ENCODE measurements at regions not wholly inside any gene's neighbourhood (a gene's known extent, or its start where the extent isn't known, plus 50 kb on each side); places are given as distances from the start of the nearest gene placed in this dataset.

DNA sequence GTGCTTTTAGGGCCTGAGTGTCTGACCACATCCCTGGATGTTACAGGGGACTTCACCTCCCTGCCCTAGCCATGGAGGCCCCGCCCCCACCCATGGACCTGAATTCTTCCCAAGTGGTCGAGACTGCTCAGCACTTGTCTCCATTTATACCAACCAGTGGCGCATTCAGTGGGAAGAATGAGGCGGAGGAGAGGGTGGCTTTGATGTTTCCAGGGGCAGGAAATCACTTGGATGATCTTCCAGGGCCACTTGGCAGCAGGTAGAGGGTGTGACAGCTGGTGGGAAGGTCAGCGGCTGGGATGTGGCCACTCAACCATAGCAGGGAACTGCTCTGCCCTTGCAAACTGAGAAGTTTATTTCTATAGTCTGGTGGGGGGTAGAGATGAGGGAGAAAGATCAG is 155.1 kb upstream of the BLID start:
- DNase-seq, result no peak
- 69 to 75% (median 71%) methylated on average over 5 of the region's 5 CpGs for WGBS, 5 donors
- H3K4me1 ChIP-seq, result no peaks in the 10 kb centered on the region
- H3K36me3 ChIP-seq, result no peaks in the 10 kb centered on the region
- H3K9me3 ChIP-seq, result no peaks in the 10 kb centered on the region
- intact Hi-C loops (cut with DNase I; ENCODE audit: low total_unique reads), result no loop called here
- H3K27me3 ChIP-seq, result no peaks in the 10 kb centered on the region
- H3K4me3 ChIP-seq, result no peak overlapping the region
- H3K27ac ChIP-seq, result no peak overlapping the region
- TF ChIP-seq POLR2A (IDR thresholded peaks at IDR 0.05), result no peak
- TF ChIP-seq POLR2AphosphoS5 (IDR thresholded peaks at IDR 0.05), result no peak
- TF ChIP-seq, protein P1, sequence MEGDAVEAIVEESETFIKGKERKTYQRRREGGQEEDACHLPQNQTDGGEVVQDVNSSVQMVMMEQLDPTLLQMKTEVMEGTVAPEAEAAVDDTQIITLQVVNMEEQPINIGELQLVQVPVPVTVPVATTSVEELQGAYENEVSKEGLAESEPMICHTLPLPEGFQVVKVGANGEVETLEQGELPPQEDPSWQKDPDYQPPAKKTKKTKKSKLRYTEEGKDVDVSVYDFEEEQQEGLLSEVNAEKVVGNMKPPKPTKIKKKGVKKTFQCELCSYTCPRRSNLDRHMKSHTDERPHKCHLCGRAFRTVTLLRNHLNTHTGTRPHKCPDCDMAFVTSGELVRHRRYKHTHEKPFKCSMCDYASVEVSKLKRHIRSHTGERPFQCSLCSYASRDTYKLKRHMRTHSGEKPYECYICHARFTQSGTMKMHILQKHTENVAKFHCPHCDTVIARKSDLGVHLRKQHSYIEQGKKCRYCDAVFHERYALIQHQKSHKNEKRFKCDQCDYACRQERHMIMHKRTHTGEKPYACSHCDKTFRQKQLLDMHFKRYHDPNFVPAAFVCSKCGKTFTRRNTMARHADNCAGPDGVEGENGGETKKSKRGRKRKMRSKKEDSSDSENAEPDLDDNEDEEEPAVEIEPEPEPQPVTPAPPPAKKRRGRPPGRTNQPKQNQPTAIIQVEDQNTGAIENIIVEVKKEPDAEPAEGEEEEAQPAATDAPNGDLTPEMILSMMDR (IDR thresholded peaks at IDR 0.05), result no peak
- TF ChIP-seq EP300 (IDR thresholded peaks at IDR 0.05), result no peak

DNA sequence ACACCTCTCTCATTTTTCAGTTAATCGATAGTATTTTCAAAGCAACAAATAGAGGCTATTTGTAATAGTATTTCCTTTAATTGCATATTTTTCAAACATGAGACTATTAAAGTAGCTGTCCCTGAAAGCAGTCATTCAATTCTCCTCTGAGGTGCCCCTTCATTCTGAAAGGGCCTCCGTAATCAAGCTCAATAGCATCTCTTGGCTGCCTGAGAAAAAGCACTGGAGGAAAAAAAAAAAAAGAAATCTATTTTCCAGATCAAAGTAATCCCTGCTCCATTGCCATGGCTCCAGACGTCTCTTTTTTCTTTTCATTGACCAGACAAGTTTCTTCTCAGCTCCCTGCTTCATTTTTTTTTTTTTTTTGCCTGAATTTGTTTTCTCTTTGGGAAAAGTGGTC is 154.5 kb upstream of the BLID start:
- Histone ChIP-seq H3K4me1 (no peaks in the 10 kb centered on the region), H3K36me3 (no peaks in the 10 kb centered on the region), H3K27me3 (no peaks in the 10 kb centered on the region), H3K4me3 (no peak overlapping the region), H3K9me3 (no peaks in the 10 kb centered on the region), H3K27ac (no peak overlapping the region)
- no peak for TF ChIP-seq POLR2AphosphoS5 (IDR thresholded peaks at IDR 0.05)
- TF ChIP-seq, protein P1 (IDR thresholded peaks at IDR 0.05), result no peak
- TF ChIP-seq POLR2A (IDR thresholded peaks at IDR 0.05), result no peak
- WGBS, 5 donors, result 62 to 71% (median 69%) methylated on average over 3 of the region's 3 CpGs
- intact Hi-C loops (cut with DNase I; ENCODE audit: low total_unique reads), result no loop called here
- DNase-seq, result no peak

DNA sequence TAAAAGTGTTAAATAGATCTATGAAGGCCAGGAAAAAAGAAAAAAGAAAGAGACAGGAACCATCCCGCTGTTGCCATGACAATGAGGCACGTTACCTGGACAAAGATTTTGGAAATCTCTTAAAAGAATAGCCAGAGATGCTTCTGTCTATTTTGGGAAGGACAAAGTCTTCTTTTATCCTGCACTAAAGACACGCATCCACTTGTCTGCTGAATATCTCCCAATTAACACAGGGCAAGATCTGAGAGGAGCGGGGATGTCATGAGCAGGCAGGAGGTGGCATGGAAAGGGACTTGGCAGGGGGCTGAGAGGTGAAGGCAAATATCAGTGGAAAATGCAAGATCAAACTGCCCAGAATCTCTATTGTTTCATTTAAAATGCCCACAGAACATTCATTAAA is 153.8 kb upstream of the BLID start:
- Histone ChIP-seq H3K4me3 (no peak overlapping the region), H3K27ac (no peak overlapping the region), H3K4me1 (no peaks in the 10 kb centered on the region), H3K36me3 (no peaks in the 10 kb centered on the region), H3K27me3 (no peaks in the 10 kb centered on the region), H3K9me3 (no peaks in the 10 kb centered on the region)
- WGBS, 5 donors, result 85 to 91% (median 86%) methylated on average over 4 of the region's 4 CpGs
- DNase-seq, result no peak
- TF ChIP-seq, protein P1 (IDR thresholded peaks at IDR 0.05), result no peak
- intact Hi-C loops (cut with DNase I; ENCODE audit: low total_unique reads), result no loop called here

DNA sequence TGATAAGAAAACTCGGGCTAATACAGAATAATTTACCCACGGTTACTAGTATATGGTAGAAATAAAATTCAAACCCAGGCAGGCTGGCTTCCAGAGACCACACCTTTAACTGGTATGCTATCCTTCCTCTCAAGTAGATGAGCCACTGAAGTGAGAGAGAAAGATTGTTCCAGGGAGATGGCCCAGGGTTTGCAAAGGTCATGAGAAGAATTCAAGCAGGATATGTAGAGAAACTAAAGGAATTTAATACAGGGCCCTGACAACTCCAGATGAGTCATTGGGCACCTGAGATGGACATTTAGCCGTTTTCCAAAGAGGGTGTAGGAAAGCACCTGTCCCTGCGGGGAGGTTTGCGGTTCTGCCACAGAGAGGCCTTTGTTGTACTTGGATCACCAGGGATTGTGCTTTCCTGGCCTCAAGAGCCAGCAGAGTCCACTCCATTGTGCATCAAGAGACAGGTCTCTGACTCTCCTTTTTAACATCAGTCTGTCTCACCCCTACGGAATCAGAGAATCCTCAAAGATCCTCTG is 152.7 kb upstream of the BLID start:
- intact Hi-C loops (cut with DNase I; ENCODE audit: low total_unique reads), result no loop called here
- 84 to 88% (median 85%) methylated on average over 6 of the region's 6 CpGs for WGBS, 5 donors
- Histone ChIP-seq H3K4me3 (no peak overlapping the region), H3K27ac (no peak overlapping the region), H3K9me3 (no peaks in the 10 kb centered on the region), H3K4me1 (no peaks in the 10 kb centered on the region), H3K36me3 (no peaks in the 10 kb centered on the region), H3K27me3 (no peaks in the 10 kb centered on the region)
- DNase-seq, result no peak
- TF ChIP-seq EP300 (IDR thresholded peaks at IDR 0.05), result no peak
- no peak for TF ChIP-seq POLR2AphosphoS5 (IDR thresholded peaks at IDR 0.05)
- TF ChIP-seq, protein P1 (IDR thresholded peaks at IDR 0.05), result no peak
- no peak for TF ChIP-seq POLR2A (IDR thresholded peaks at IDR 0.05)

Data from stomach (tissue), 8 donors.